Stromal cell of bone marrow (primary cell): ENCODE measurements at regions not wholly inside any gene's neighbourhood (a gene's known extent, or its start where the extent isn't known, plus 50 kb on each side); places are given as distances from the start of the nearest gene placed in this dataset.

ENCODE experiments used
- DNase-seq: peaks from one replicate; pipeline ENCODE4 v3.0.0-alpha.2; 2012; ENCODE audit warnings: low read depth

- DNase-seq = no peak
Measured at GRCh38 chr18:45378308-45378707, 237.0 kb upstream of the SLC14A2 start.

- no peak for DNase-seq
Measured at GRCh38 chr18:45378933-45379332, 236.3 kb upstream of the SLC14A2 start.

GRCh38 chr18:45379903-45380302 lies 235.4 kb upstream of the SLC14A2 start:
- no peak for DNase-seq

- DNase-seq = no peak
Measured at GRCh38 chr18:45381282-45381681, 234.0 kb upstream of the SLC14A2 start.

- no peak for DNase-seq
Measured at GRCh38 chr18:45383228-45383627, 232.0 kb upstream of the SLC14A2 start.

GRCh38 chr18:45384137-45384961 lies 230.9 kb upstream of the SLC14A2 start:
- no peak for DNase-seq

GRCh38 chr18:45384962-45385315 lies 230.3 kb upstream of the SLC14A2 start:
- no peak for DNase-seq

- DNase-seq = no peak
Measured at GRCh38 chr18:45386041-45386655, 229.1 kb upstream of the SLC14A2 start.

GRCh38 chr18:45387229-45387628 lies 228.0 kb upstream of the SLC14A2 start:
- DNase-seq = no peak

GRCh38 chr18:45398448-45398847 lies 216.8 kb upstream of the SLC14A2 start:
- no peak for DNase-seq

GRCh38 chr18:45399146-45399545 lies 216.1 kb upstream of the SLC14A2 start:
- DNase-seq = no peak

- DNase-seq = no peak
Measured at GRCh38 chr18:45399643-45400042, 215.6 kb upstream of the SLC14A2 start.

- peak; percentile 23 for DNase-seq
Measured at GRCh38 chr18:45402485-45403056, 212.7 kb upstream of the SLC14A2 start.

- DNase-seq = no peak
Measured at GRCh38 chr18:45403341-45404049, 211.8 kb upstream of the SLC14A2 start.

GRCh38 chr18:45408218-45408617 lies 207.1 kb upstream of the SLC14A2 start:
- DNase-seq = no peak

- DNase-seq = no peak
Measured at GRCh38 chr18:45409971-45410370, 205.3 kb upstream of the SLC14A2 start.

- no peak for DNase-seq
Measured at GRCh38 chr18:45412577-45412976, 202.7 kb upstream of the SLC14A2 start.

- DNase-seq = peak; percentile 52
Measured at GRCh38 chr18:45413180-45413836, 202.0 kb upstream of the SLC14A2 start.

GRCh38 chr18:45415614-45416013 lies 199.7 kb upstream of the SLC14A2 start:
- no peak for DNase-seq

- no peak for DNase-seq
Measured at GRCh38 chr18:45416168-45416567, 199.1 kb upstream of the SLC14A2 start.

- DNase-seq = no peak
Measured at GRCh38 chr18:45417392-45417791, 197.9 kb upstream of the SLC14A2 start.

- no peak for DNase-seq
Measured at GRCh38 chr18:45423659-45424058, 191.6 kb upstream of the SLC14A2 start.
